Middle frontal gyrus (tissue), 1 donor: ENCODE measurements at regions not wholly inside any gene's neighbourhood (a gene's known extent, or its start where the extent isn't known, plus 50 kb on each side); places are given as distances from the start of the nearest gene placed in this dataset.
"Not testable (repeated sequence)": the region's sequence is repeated elsewhere in the genome, so short reads cannot be mapped to it uniquely, and the experiment has no call there.

Source experiments
- DNase-seq: peaks from one replicate; pipeline ENCODE4 v3.0.0-alpha.2; 2015; ENCODE audit warnings: low spot score; ENCODE audit errors: extremely low spot score

DNA sequence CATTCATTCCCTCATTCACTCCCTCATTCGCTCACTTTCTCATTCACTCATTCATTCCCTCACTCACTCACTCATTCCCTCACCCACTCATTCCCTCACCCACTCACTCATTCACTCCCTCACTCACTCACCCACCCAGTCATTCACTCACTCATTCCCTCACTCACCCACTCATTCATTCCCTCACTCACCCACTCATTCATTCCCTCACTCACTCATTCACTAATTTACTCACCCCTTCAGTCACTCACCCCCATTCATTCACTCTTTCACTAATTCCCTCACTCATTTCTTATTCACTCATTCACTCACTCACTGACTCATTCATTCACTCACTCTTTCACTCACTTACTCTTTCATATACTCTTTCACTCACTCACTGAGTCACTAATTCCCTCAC is 303.1 kb downstream of the C16orf95 start:
- DNase-seq: no peak

DNA sequence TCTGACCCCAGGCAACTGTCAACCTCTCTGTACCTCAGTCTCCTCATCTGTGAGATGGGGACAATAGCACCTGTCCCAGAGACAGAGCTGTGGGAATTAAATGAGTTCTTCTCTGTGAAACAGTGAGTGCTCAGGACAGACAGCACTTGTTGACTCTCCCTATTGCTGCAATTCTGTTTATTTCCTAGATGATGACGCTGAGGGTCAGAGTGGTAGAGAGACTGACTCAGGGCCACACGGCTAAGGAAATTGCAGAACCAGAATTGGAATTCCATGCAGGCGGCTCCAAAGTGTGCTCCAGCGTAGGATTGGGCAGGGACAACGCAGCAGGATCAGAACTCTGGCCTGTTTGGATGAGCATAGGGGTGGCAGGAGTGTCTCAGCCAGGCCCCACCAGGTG is 302.2 kb downstream of the C16orf95 start:
- DNase-seq: no peak

DNA sequence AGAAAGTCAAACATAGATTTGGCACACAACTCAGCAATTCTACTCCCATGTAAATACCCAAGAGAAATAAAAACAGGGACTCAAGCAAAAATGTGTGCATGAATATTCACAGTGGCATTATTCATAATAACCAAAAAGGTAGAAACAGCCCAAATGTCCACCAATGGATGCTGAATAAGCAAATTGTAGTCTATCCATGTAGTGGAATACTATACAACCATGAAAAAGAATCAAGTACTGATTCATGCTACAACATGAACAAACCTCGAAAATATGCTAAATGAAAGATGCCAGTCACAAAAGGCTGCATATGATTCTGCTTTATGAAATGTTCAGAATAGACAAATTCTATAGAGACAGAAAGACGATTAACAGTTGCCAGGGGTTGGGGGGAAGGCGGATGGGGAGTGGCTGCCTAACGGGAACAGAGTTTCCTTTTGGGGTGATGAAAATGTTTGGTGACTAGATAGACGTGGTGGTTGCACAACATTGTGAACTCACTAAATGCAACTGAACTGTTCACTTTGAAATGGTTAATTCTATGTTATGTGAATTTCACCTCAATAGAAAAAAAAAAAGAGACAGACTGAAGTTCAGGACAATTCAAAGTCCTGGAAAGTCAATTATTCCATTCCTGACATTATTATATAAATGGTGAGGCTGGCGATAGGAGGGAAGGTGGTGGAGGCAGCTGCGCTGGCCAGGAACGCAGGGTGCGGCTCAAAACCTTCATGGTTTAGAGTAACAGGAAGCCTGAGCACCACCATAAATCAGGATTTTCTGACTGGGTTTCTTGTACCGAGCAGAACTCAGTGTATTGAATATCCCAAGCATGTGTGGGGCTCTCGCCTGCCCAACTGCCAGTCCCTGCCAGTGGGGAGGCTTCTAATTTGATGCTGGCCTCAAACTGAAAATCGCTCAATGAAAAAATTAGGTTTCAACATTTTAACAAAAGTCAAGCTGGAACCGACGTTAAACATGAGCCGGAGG is 300.9 kb downstream of the C16orf95 start:
- no peak for DNase-seq

DNA sequence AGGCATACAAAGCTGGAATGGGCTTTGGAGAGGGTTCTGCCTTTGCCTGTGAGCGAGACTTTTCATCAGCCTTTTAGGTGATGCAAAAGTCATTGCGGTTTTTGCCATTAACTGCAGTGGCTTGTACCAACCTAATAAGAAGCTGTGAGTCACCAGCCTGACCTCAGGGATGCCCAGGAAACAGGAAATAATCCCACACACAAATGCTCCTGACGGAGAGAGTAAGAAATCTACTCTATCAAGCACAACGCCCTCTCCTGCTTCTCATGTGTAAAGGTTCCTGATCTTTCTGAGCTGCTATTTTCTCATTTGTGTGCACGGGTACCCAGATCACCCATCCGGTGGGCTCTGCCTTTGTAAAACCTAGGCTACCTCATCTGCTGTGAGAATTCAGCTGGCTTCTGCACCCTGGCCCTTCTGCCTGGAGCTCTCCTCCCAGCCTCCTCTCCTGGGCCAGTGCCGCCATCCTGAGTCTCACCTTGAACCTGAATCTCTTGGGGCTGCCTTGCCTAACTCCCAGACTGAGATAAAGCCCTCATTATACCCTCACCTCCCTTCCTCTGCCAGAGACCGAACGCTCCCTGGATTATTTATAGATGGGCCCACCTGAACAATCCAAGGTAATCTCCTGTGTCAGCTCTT is 299.7 kb downstream of the C16orf95 start:
- DNase-seq: no peak

DNA sequence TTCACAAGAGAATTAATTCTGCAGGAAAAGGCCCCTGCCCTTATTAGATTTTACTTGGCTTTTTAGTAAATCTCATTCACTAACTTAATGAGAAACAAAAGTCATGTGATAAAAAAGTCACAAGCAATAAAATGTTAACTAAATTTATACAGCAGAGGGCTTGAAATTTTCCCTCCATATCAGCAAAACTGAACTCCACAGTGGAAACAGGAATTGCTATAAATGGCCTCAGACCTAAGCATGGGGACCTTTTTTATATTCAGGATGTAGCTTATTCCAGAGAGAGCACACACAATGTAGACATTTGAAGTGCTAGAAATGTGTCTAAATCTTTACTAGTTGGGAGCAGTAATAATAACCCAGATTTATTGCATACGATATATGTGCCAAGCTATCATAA is 291.5 kb downstream of the C16orf95 start:
- no peak for DNase-seq

DNA sequence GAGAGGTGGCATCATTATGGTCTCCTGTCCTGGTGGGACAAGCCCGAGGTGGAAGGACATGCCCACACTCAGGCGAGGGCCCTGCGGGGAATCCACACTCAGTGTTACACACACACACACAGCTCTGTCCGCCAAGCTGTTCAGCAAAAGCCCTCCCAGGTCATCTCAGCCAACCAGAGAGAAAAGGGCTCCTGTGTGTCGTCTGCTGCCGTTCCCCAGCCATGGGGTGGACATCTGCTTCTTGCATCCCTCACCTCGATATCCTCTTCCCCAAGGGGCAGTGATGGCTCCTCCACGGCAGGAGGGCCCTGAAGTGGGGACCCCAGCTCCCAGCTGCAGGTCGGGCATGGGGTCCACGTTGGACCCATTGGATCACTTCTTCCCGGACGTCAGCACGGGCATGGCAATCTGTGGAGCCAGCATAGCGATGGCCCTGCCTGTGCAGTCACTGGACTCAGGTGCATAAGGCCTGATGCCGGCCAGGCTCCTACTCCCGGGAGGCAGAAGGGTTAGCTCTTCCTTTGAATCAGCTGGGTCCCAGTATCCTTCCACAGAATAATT is 290.1 kb downstream of the C16orf95 start:
- DNase-seq: no peak

DNA sequence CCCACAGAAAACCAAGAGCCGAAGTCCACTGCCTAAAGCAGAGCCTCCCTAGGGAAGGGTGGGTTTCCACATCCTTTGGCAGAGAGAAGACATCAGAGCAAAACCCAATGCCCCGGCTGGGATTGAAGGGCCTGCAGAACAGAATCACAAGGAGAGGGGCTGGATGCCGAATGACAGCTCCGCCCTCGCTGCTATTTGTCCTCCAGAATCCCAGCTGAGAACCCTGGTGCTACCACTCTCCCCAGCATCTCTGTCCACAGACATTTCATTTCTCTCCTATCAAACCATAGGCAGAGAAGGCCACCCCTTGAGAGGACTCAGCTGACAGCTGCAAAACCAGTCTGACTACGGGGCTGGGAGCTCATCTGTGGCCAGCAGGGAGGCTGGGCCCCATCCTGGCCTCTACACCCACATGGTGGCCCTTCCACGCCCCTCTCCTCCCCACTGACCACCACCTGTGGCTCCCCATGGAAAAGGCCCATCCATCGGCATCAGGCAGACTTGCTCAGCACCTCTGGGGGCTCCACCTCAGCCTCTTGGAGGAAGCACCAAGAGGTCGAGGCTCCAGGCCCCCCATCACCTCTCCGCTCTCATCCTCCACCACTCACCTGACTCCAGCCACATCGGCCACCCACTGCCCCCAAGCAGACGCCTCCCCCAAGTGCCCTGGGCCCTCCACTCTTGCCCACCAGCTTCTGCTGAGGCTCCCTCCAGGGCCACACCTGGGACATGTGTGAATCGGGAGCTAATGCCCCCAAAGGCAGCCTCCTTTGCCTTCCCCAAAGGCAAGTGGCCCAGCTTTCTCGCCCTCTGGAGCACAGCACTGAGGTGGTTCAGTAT is 288.5 kb downstream of the C16orf95 start:
- no peak for DNase-seq

DNA sequence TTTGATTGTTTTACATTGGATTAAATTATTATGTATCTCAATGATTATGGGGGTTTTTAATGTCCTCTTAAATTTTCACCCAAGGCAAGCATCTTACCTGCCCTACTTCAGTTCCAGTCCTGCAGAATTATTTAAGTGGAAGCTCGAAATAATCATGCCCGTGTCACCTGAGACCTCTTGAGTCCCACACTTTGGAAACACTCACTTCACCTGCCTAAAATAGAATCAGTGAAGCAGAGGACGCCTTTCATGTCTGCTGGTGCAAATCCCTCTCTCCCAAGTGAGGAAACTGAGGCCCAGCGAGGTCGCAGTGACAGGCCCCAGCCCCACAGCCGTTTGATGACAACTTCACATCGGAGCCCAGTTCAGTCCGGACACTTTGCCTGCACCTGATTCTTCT is 284.6 kb downstream of the C16orf95 start:
- DNase-seq: no peak

DNA sequence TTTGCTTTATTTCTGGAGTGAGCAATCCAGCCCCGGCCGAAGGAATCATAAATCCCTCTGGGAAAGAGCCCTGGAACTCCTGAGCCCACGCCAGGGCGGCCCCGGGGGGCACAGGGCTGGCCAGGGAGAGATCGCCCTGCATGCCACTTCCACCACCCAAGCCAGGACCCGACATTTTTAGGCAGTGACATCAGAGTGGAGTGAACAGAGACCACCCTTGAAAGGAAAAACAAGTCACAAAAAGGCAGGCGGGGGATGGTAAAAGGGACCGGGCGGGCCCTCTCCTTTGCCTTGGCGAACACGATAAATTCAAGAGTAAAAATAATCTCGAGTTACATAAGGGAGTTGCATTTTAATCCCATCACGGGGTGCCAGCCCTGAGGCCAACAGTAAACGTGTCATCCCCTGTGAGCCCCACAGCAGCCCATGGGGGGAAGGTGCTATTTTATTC is 284.1 kb downstream of the C16orf95 start:
- DNase-seq: no peak

DNA sequence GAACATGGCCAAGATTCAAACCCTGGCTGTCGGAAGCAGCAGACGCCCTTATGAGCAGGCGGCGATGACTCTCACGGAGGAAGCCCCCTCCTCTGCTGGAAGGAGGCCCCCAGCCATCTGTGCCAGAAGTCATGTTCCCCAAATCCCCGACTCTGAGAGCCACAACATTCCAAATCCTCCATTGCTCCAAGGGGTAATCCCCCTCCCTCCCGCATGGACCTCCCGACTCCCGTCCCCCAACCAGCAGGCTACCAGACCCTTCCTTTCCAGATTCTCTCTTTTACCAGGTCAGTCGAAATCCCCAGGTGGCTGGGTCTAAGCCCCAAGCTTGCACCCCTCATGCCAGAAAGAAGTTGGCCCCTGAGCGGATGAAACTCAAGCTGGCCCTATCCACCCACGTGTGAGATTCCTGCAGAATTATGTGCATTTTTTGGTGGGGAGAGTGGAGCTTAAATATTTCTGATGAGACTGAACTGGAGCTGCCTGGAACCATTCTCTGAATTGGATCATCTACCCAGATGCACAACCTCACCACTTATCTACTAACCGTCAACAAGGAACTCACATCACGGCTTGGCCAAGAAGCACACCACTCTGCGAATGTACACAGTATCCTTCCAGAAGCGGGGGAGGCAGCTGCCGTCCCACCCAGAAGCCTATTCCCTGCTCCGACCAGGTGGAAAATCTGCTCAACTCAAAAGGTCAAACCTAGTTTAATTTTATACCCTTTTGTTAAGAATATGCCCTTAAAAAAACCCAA is 283.5 kb downstream of the C16orf95 start:
- DNase-seq: no peak

DNA sequence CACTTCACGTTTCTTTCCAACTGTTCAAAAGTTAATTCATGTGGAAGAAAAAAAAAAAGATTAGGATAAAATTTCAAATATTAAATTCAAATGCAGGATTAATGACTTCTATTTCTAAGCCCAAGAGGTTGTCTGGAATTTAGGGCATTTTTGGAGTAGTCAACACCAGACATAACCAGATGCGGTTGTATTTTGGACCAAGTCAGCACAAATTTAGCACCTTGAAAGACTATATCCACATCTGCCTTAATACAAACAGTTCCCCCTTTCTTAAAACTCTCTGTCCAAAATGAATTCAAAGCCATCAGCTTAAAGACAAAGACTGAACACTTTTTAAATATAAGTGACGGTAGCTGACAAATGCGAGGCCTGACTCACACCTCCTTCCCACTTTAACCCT is 282.9 kb downstream of the C16orf95 start:
- DNase-seq: no peak

DNA sequence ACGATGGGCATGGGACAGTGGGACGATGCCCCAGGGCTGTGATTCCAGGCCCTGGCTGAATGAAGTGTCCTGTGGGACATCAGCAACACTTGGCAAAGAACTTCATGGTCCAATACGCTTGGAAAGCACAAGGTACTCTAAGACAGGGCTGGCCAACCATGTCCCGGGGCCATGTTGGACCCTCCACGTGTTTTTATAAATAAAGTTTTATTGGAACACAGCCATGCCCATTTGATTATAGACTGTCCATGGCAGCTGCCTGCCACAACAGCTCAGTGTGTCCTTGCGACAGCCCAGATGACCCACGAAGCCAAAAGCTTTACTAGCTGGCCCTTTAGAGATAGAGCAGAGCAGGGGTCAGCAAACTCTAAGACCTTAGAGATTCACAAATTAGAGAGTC is 282.1 kb downstream of the C16orf95 start:
- no peak for DNase-seq

DNA sequence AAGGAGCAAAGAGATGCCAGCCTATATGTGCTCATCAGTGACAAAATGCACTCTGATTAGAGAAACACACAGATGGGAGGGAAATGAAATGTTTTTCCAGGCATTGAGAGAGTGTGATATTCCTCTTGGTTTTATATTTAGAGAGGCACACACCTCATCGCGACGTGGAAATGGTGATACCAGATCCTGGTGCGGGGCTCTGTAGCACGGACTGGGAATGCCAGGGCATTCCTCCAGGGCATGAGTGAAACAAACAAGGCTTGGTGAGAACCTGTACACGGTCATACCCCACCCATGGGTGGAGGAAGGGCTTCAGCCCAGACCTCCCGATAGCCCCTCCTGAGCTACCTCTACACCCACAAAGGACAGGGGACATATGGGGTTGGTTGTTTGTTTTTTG is 280.2 kb downstream of the C16orf95 start:
- no peak for DNase-seq

DNA sequence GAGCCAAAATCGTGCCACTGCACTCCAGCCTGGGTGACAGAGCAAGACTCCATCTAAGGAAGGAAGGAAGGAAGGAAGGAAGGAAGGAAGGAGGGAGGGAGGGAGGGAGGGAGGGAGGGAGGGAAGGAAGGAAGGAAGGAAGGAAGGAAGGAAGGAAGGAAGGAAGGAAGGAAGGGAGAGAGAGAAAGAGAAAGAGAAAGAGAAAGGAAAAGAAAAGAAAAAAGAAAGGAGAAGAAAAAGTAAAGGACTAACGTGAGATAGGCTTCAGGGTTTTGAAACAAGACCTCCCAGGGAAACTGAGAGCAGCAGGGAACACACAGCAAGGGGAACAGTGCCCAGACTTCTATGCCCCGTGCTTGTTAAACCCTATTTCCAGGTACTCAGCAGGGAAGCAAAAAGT is 278.7 kb downstream of the C16orf95 start:
- DNase-seq: not testable (repeated sequence)

DNA sequence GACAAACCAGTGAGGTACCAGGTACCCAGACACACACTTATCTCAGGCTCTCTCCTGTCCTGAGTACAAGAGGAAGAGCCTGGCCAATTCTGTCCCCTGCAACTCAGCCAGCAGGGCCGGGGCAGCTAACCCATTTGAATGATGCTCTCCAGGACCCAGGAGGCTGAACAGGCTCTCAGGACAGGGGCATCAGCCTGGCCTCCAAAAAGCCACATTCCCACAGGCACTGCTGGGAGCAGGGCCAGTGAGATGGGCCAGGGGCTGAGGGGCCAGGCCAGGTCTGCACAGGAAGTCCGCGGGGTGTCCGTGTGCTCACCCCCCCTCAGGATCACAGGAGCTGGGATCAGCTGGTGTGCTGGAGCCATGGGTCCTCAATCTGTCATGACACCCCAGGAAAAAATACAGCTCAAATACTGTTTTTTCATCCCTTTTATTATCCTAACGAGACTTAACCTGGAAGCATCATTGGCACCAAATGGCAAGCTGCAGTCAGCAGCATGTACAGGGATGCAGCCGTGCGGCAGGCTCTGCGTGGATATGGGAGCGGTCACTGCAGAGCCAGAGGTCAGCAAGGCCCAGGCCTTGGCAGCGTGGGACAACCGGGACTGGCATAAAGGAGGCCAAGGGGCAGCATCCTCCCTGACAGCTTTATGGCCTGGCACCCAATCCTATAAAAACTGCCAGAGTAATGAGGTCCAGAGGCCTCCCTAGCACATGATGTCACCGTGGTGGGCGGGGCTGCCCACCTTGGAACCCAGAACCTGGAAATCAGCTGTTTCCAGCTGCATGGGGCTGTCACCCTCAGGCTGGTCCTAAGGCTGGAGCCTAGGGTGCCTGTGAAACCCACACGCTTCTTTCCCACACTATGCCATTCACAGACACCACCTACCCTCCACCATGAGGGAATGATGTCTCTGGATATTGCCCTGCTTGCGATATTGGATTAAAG is 276.7 kb downstream of the C16orf95 start:
- no peak for DNase-seq

DNA sequence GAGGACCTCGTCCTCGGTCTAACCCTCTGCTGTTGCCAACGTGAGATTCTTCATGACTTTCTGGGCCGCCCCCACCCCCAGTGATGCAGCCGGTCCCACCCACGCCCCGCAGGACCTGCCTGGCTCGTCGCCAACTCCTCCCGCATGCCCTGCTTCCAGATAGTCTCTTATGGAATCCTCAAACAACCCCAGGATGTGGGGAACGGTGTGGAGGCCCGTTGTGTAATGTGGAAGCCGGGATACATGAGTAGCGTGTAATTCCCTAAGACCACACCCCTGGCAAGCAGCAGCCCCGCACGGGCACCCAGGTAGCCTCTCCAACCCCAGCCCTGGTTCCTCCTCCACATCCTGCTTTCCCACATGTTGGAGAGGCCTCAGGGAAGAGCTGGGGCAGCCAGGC is 275.9 kb downstream of the C16orf95 start:
- no peak for DNase-seq

DNA sequence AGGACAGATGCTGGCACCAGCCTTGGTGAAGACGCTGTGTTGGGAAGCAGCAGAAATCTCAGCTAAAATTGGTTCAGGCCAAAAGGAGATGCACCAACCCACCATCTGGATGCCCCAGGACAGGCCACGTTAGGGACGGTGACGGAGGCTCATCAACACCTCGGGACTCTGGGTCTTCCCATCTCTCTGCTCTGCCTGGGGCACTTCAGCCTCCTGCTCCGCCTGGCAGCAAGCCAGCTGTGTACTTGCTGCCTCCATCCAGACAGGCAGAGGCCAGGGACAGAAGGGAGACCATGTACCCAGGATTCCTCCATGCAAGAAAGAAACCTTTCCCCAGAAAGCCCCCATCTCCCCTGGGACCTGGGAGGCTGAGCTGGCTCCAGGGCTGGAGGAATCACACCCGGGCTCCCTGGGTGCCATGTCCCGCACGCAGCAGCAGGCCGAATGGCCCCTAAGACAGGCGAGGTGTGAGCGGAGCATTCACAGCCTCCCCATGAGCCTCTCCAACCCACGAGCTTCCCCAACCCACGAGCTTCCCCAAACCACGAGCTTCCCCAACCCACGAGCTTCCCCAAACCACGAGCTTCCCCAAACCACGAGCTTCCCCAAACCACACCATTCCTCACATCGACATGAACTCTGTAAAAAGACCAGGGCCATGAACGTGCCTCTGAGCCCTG is 274.5 kb downstream of the C16orf95 start:
- no peak for DNase-seq

DNA sequence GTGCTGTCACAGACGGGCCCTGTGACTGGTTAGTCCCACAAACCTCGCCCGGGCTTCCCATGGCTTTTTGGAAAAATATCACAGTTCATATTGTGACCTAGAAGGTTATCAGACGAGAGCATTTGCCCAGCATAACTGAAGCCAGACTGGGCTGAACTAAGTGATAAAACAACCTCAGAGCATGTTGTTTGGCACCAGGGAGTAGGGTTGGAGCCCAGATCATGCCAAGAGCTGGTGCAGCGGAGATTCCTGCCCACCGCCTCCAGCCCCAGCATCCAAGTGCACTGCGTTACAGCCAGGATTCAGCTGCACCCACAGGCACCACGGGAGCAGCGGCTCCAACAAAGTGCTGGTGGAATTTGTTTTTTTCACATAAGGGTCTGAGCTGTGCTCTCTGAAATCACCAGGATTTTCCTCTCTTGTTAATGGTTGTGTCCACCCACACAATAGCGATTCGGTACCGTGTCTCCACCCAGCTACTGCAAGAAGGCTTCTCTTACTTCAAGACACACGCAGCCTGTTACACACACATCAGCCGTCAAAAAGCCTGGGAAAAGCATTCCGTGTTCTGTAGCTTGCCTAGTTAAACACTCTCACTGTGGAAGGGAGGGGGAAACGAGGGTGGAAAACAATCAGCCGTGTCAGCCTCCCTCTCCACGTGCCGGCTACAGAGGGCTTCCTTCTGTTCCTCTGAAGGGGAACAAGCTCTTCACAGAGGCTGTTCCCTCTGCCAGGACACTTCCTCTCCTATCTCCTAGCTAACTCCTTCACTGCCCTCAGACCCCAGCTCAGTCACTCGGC is 273.8 kb downstream of the C16orf95 start:
- DNase-seq: no peak
